ENCODE measurements at regions not wholly inside any gene's neighbourhood (a gene's known extent, or its start where the extent isn't known, plus 50 kb on each side); places are given as distances from the start of the nearest gene placed in this dataset.

- no peak for DNase-seq (ENCODE audit: low read depth in 4 of 4, low spot score in 3 of 4)
Measured at GRCh38 chr9:88233091-88233490, 94.8 kb upstream of the SPATA31C2 start.

- DNase-seq (ENCODE audit: low read depth in 4 of 4, low spot score in 3 of 4) = no peak
Measured at GRCh38 chr9:88230612-88231011, 92.3 kb upstream of the SPATA31C2 start.

- no peak for DNase-seq (ENCODE audit: low read depth in 4 of 4, low spot score in 3 of 4)
Measured at GRCh38 chr9:88229434-88229833, 91.2 kb upstream of the SPATA31C2 start.

- no peak for DNase-seq (ENCODE audit: low read depth in 4 of 4, low spot score in 3 of 4)
Measured at GRCh38 chr9:88224938-88225337, 86.7 kb upstream of the SPATA31C2 start.

- no peak for DNase-seq (ENCODE audit: low read depth in 4 of 4, low spot score in 3 of 4)
Measured at GRCh38 chr9:88221105-88221504, 82.8 kb upstream of the SPATA31C2 start.

GRCh38 chr9:88220652-88221051 is 82.4 kb upstream of the SPATA31C2 start:
- no peak for DNase-seq (ENCODE audit: low read depth in 4 of 4, low spot score in 3 of 4)

- DNase-seq (ENCODE audit: low read depth in 4 of 4, low spot score in 3 of 4) = no peak
Measured at GRCh38 chr9:88219601-88220000, 81.3 kb upstream of the SPATA31C2 start.

- DNase-seq (ENCODE audit: low read depth in 4 of 4, low spot score in 3 of 4) = no peak
Measured at GRCh38 chr9:88218726-88219125, 80.5 kb upstream of the SPATA31C2 start.

- DNase-seq (ENCODE audit: low read depth in 4 of 4, low spot score in 3 of 4) = no peak
Measured at GRCh38 chr9:88216126-88216995, 78.1 kb upstream of the SPATA31C2 start.

- no peak for DNase-seq (ENCODE audit: low read depth in 4 of 4, low spot score in 3 of 4)
Measured at GRCh38 chr9:88215196-88216125, 77.2 kb upstream of the SPATA31C2 start.

GRCh38 chr9:88202321-88202720 is 64.0 kb upstream of the SPATA31C2 start:
- DNase-seq (ENCODE audit: low read depth in 4 of 4, low spot score in 3 of 4) = no peak

GRCh38 chr9:88198341-88198807 is 60.1 kb upstream of the SPATA31C2 start:
- DNase-seq (ENCODE audit: low read depth in 4 of 4, low spot score in 3 of 4) = no peak

GRCh38 chr9:88197781-88198340 is 59.6 kb upstream of the SPATA31C2 start:
- DNase-seq (ENCODE audit: low read depth in 4 of 4, low spot score in 3 of 4) = no peak

- no peak for DNase-seq (ENCODE audit: low read depth in 4 of 4, low spot score in 3 of 4)
Measured at GRCh38 chr9:88197016-88197415, 58.7 kb upstream of the SPATA31C2 start.

- DNase-seq (ENCODE audit: low read depth in 4 of 4, low spot score in 3 of 4) = no peak
Measured at GRCh38 chr9:88196142-88196790, 58.0 kb upstream of the SPATA31C2 start.

GRCh38 chr9:88193766-88194165 is 55.5 kb upstream of the SPATA31C2 start:
- no peak for DNase-seq (ENCODE audit: low read depth in 4 of 4, low spot score in 3 of 4)

GRCh38 chr9:88191456-88191855 is 53.2 kb upstream of the SPATA31C2 start:
- no peak for DNase-seq (ENCODE audit: low read depth in 4 of 4, low spot score in 3 of 4)

- no peak for DNase-seq (ENCODE audit: low read depth in 4 of 4, low spot score in 3 of 4)
Measured at GRCh38 chr9:88189371-88189770, 51.1 kb upstream of the SPATA31C2 start.
